Activated CD8-positive, alpha-beta memory T cell treated with anti-CD3 and anti-CD28 coated beads for 36 hours (primary cell): ENCODE measurements at regions not wholly inside any gene's neighbourhood (a gene's known extent, or its start where the extent isn't known, plus 50 kb on each side); places are given as distances from the start of the nearest gene placed in this dataset.
"Not testable (repeated sequence)": the region's sequence is repeated elsewhere in the genome, so short reads cannot be mapped to it uniquely, and the experiment has no call there.

ENCODE experiments used
- CTCF ChIA-PET: fragments of 350-600 bp; sonication (Branson Sonifier 250); formaldehyde crosslinking; loops from one replicate; lab custom pipeline; 2021; ENCODE audit warnings: antibody characterized with exemption; lab: Charles Lee
- POLR2A ChIA-PET: fragments of 350-600 bp; sonication (Branson Sonifier 250); formaldehyde crosslinking; loops from one replicate; lab custom pipeline; 2021; ENCODE audit warnings: antibody characterized with exemption; lab: Charles Lee

DNA sequence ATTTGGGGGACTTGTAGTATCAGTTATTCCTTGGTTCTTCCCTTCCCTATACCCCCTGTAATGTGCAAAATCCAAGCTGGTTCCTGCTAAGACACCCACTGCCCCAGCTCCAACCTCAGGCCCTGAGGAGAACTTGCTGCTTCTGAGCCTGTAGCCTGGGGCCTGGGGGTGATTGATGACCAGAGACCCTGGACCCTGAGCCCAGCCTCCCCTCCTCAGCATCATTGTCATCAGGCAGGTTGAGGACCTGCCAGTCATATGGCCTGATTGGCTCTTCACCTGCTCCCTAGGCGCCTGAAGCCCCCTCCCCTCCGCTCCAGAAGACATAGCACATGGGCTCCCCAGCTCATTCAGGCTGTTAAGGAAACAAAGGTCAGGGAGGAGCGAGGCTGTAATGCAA is 73.8 kb upstream of the YWHAQ start:
- POLR2A ChIA-PET = no interaction called here
- CTCF ChIA-PET = interaction anchor here (0.7 to 1.3 kb wide), 4 partner anchors 30 to 148 kb away, joined by 3 to 4 read pairs (median 3); no protein-coding TSS in a partner anchor

DNA sequence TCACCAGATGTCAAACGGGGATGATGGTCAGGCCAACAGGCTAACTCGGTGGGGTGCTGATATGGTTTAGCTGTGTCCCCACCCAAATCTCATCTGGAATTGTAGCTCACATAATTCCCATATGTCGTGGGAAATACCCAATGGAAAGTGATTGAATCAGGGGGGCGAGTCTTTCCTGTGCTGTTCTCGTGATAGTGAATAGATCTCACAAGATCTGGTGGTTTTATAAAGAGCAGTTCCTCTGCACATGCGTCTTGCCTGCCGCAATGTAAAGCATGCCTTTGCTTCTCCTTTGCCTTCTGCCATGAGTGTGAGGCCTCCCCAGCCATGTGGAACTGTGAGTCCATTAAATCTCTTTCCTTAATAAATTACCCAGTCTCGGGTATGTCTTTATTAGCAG is 74.4 kb upstream of the YWHAQ start:
- ChIA-PET POLR2A (no interaction called here), CTCF (no interaction called here)

DNA sequence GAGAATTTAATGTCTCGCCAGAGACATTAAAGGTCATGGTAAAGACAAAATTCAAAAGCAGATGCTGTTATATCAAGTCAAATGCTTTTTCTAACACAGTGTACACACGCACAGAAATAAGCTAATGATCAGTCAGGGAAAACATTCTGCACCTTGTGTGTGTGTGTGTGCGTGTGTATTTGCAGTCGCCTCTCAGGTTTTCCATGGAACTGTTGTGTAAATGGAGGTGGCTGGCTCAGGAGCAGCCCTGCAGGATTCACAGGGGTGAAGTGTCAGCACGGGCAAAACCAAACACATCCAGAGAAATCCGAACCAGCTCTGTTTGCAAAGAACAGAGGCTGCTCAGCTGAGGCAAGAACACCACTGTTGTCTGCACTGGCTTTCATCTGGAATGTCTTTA is 76.2 kb upstream of the YWHAQ start:
- ChIA-PET POLR2A (interaction anchor here (0.7 kb wide), 1 partner anchor 76 kb away, joined by 4 read pairs; the partner anchor contains the start of gene YWHAQ), CTCF (interaction anchor here (0.8 to 1.5 kb wide), 2 partner anchors 10 to 28 kb away, joined by 3 to 4 read pairs; no protein-coding TSS in a partner anchor)

DNA sequence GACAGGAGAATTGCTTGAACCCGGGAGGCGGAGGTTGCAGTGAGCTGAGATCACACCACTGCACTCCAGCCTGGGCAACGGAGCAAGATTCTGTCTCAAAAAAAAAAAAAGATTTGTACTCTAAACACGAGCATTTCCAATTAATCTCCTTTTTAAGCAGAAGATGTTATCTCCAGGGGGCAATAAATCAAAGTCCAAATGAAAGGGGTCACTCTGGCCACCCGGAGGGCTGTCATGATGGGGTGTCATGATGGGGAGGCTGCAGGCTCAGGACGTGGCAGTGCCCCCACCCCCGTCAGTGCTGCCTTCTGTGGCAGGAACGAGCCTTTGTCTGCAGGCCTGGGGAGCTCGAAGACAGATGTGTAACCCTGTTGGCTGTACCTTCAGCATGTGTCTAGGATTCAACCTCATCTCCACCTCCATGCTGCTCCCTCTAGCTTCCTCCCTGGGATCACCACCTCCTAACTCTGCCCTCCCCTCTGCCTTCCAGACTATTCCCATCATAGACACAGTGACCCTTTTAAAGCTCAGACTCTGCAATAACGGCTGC is 76.9 kb upstream of the YWHAQ start:
- ChIA-PET CTCF (interaction anchor here (0.6 to 1.3 kb wide), 3 partner anchors 9 to 54 kb away, joined by 3 read pairs; no protein-coding TSS in a partner anchor), POLR2A (interaction anchor here (0.7 kb wide), 1 partner anchor 77 kb away, joined by 4 read pairs; the partner anchor contains the start of gene YWHAQ)

DNA sequence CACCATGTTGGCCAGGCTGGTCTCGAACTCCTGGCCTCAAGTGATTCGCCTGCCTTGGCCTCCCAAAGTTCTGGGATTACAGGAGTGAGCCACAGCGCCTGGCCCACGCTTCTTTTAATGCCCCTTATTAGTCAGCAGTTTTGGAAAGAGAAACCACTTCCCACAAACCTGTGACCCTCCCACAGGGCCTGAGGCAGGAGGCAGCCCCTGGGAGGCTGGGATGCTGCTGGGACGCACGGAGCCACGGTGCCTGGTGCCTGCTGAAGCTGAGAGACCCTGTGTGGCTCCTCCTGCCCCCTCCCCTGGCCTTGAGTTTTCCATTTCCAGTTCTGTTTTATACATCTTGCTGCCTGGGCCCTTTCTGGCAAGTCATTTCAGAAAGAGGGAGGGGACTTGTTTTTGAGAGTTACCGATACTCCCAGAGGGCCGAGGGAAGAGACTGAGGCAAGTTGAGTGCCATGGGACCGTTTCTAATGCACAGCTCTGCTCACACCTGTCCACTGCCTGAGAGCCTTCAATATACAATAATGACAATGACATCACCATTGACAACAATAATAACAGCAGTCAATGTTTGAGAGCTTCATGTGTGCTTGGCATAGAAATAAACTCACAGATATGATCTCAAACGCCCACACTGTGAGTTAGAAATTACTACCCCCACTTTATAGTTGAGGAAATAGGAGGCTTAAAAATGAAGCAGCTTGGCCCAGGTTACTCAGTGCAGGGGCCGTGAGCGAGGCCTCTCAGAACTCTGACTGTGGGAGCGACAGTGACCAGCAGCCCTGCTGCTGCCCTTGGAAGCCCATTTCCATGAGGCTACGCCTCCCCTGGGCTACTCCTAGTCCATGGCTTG is 78.1 kb upstream of the YWHAQ start:
- POLR2A ChIA-PET = interaction anchor here (1.2 to 1.5 kb wide), 3 partner anchors 44 to 78 kb away, joined by 6 to 9 read pairs (median 7); partner anchors contain the start of gene YWHAQ
- CTCF ChIA-PET = interaction anchor here (0.6 to 1.4 kb wide), 7 partner anchors 10 to 213 kb away, joined by 3 to 5 read pairs (median 3); no protein-coding TSS in a partner anchor

DNA sequence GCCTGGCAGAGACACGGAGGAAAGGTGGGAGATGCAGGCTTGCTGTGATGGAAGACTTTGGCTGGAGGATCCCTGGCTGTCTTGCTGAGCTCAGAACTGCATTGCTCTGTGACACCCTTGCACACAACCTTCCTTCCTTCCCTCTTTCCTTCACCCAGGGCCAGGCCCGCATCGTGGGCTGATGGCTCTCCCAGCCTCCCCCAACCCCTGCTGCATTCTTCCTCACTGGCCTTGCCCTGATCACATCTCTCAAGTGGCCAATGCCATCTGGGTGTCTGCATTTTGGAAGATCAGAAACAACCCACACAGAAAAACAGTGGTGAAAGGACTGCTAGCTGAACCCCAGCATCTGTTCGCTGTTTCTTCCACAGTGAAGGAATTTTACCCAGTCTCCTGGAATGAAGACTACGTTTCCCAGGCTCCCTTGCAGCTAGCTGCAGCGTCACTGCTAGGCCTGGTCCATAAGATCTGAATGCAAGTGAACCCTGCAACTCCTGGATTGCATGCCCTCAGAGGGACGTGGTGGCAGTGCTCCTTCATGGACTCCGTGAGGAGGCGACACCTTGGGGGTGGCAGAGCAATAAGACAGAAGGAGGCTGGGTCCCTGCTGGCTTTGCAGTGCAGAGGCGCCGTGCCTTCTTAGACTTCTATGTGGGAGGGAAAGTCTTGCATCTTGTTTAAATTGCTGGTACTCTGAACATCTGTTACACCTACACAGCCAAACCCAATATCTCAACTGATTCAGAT is 78.9 kb upstream of the YWHAQ start:
- CTCF ChIA-PET = interaction anchor here (0.7 to 1.4 kb wide), 4 partner anchors 54 to 159 kb away, joined by 3 to 5 read pairs (median 4); no protein-coding TSS in a partner anchor
- POLR2A ChIA-PET = interaction anchor here (1.2 to 1.5 kb wide), 3 partner anchors 43 to 79 kb away, joined by 6 to 9 read pairs (median 7); partner anchors contain the start of gene YWHAQ

DNA sequence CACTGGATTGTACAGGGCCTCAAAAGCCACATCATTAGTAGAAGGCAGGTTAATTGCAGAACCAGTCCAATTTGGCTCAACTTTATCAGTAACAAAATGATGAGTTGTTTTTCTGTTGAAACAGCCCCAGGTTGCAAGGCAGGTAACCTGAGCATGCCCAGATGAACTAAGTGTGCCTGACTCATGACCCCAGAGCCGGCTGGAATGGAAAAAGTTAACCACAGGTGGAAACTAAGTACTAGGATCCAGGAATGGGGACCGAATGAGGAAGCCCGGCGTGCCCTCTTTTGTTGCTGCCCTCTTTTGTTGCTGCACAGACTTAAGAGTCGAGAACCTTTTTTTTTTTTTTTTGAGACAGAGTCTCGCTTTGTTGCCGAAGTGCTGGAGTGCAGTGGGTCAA is 79.5 kb upstream of the YWHAQ start:
- ChIA-PET POLR2A (no interaction called here), CTCF (no interaction called here)

DNA sequence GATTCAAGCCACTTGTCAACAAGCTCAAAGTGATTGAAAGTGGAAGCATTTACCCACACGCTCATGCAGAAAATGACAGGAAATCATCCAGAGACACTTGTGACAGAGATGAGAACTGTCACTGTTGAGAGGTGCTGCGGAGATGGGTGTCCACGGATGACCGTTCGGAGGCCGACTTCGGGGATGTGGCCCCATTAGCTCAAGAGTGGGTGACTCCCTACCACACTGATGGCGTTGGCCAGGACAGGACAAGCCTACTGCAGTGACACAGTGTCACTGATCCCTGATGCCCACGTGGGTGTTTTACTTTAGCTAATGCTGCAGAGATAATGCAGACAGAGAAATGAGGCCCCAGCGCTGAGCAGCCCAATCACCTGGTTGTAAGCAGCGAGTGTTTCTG is 81.5 kb upstream of the YWHAQ start:
- POLR2A ChIA-PET = interaction anchor here (0.6 to 1.0 kb wide), 5 partner anchors 9 to 157 kb away, joined by 3 to 4 read pairs (median 3); no protein-coding TSS in a partner anchor
- CTCF ChIA-PET = interaction anchor here (0.7 to 2.0 kb wide), 4 partner anchors 38 to 88 kb away, joined by 3 to 8 read pairs (median 4); no protein-coding TSS in a partner anchor

DNA sequence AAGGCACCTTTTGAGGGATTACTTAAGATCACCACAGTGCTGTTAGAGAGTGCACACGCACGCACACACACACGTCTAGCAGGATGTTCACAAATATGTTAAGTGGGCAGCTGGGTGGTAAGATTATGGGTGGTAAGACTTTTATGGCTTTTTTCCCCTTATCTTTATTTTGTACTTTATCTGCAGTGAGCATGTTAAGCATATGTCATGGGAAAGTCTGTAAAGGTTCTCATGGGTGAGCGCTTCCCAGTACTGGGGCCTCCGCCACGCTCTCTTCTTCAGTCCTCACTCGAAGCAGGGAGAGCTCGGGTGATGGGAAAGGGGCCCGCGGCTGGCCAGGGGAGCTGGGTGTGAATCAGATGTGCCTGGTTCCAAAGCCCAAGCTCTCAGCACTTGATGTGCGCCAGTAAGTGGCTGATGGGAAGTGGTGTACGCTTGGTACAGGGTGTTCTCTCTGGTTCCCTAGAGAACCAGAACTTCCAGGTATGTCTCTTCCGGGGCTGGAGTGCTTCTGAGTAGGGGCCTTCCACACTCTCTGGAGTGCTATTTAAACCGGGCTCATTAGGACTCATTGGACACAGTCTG is 83.9 kb upstream of the YWHAQ start:
- ChIA-PET CTCF (interaction anchor here (1.1 to 1.2 kb wide), 2 partner anchors 35 to 159 kb away, joined by 3 read pairs; partner anchors contain the start of gene ADAM17), POLR2A (no interaction called here)

DNA sequence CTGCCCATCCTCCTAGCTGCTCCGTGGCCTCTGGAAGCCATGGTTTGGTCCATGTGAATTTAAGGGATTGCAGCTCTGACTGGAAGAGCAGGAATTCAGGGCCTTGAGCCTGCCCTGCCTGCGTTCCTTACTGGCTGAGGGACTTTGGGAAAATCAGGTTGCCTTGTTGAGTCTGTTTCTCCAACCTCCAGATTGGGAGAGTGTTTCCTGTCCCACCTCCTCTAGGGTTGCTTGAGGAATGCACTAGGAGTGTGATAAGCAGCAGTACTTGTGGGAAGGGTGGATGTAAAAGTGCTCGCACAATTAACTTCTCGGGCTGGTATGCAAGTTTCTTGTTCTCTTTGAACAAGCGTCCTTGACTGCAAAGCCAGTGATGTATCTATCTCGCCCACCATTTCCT is 84.4 kb upstream of the YWHAQ start:
- ChIA-PET CTCF (interaction anchor here (1.1 kb wide), 1 partner anchor 34 kb away, joined by 3 read pairs; no protein-coding TSS in a partner anchor), POLR2A (no interaction called here)

DNA sequence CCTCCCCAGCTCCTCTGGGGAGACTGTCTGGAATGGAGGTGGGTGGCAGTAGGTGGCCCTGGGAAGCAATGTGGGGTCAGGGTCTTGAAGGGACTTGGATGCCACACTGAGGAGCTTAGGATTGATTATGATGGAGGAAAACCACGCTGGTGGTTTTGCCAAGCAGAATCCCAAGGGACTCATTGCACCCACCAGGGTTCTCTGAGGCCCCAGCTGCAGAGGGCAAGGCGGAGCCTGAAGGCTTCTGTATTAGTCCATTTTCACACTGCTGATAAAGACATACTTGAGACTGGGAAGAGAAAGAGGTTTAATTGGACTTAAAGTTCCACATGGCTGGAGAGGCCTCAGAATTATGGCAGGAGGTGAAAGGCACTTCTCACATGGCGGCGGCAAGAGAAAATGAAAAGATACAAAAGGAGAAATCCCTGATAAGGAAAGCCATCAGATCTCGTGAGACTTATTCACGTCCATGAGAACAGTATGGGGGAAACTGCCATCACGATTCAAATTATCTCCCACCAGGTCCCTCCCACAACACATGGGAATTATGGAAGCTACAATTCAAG is 87.2 kb upstream of the YWHAQ start:
- ChIA-PET CTCF (interaction anchor here (1.1 kb wide), 1 partner anchor 9 kb away, joined by 3 read pairs; no protein-coding TSS in a partner anchor), POLR2A (interaction anchor here (0.6 kb wide), 1 partner anchor 94 kb away, joined by 3 read pairs; no protein-coding TSS in a partner anchor)

DNA sequence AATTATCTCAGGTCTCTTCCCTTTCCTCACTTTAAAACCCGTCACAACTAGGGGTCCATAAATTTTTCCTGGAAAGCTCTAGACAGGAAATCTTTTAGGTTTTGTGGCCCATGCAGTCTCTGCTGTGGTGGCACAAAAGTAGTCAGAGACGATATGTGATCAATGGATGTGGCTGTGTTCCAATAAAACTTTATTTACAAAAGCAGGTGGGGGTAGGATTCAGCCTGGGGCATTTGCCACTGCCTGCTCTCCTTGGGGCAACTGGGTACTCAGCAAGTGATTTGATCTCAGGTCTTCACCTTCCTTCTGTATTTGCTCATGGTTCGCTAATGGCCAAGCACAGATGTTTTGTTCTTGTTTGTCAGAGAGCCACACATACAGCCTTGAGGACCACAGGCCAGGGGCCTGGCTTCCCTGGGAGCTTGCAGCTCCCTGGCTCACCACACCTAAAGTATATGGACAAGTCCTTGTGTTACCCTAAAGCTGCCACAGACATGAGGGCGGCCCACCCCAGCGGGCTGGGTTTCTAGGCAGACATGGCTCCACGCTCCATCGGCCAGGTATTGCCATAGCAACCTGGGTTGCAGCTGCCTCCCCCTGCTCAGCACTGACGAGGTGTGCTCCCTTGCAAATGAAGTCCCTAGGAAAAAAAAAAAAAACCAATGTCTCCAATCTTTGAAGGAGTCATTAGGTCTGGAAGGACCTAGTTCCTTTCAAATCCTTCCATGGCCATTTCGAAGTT is 89.7 kb upstream of the YWHAQ start:
- ChIA-PET CTCF (interaction anchor here (0.6 kb wide), 1 partner anchor 117 kb away, joined by 3 read pairs; no protein-coding TSS in a partner anchor), POLR2A (no interaction called here)

DNA sequence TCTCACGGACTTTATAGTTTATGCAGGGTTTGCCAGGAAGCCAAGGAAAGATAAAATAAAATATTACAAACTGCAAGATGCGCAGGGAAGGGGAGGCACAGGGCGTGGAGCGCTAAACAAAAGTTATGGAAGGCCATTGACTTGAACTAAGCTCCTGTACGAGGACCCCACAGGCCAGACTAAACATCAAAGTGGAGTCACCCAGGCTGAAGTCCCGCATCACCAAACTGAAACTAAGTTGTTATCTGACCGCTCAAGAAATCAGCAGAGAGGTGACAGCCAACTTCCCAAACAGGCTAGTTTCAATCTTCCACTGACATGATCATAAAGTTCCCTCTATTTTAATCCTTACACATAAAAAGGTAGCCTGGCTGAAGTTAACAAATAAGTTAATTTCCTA is 90.5 kb upstream of the YWHAQ start:
- POLR2A ChIA-PET = no interaction called here
- CTCF ChIA-PET = interaction anchor here (0.6 kb wide), 1 partner anchor 116 kb away, joined by 3 read pairs; no protein-coding TSS in a partner anchor

DNA sequence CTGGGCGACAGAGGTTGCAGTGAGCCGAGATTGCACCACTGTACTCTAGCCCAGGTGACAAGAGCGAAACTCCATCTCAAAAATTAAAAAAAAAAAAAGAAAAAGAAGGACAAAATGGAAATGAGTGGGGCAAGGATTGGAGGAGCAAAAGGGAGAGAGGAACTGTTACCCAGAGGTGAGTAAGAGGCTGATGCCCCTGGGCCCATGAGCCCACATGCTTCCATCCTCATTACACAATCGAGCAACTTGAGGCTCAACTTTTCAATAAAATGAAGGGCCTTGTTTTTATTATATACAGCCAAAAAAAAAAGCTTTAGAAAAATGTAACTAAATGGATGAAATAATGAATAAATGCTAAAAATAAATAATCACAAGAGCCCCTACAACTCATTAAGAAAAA is 91.7 kb upstream of the YWHAQ start:
- ChIA-PET POLR2A (no interaction called here), CTCF (no interaction called here)

DNA sequence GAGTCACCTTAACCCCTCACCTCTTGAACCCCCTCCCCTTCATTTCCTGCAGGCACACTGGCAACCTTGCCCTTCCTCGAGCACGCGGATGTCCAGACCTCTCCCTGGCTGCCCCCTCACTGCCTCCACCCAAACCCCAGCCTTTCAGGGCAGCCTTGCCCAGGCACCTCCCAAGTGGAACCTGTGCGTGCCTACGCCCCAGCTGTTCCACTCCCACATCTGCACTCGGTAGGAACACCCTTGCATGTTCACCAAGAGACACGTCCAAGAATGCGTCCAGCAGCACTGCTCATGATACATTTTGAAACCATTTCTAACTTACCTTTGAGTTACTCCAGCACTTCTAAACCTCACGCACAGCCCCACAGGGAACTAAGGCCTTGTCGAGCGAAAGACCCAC is 93.8 kb upstream of the YWHAQ start:
- CTCF ChIA-PET = interaction anchor here (1.5 kb wide), 1 partner anchor 10 kb away, joined by 3 read pairs; no protein-coding TSS in a partner anchor
- POLR2A ChIA-PET = interaction anchor here (0.6 kb wide), 1 partner anchor 14 kb away, joined by 4 read pairs; no protein-coding TSS in a partner anchor

DNA sequence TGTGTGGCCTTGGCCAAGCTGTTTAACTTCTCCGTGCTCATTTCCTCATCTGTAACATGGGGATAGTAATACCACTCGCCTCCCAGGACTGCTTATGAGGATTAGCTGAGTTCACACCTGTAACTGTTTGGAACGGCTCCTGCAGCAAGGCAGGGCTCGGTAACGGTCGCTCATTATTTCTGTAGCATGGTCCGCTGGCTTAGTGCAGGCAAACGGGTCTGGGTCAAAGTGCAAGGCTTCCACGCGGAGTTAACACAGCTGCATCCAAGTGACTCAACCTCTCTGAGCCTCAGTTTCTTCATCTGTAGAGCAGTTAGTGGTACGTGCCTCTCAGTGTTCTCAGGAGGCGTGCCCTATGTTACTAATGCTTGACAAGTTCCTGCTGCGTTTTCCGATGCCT is 94.3 kb upstream of the YWHAQ start:
- ChIA-PET CTCF (interaction anchor here (1.5 kb wide), 1 partner anchor 10 kb away, joined by 3 read pairs; no protein-coding TSS in a partner anchor), POLR2A (no interaction called here)

DNA sequence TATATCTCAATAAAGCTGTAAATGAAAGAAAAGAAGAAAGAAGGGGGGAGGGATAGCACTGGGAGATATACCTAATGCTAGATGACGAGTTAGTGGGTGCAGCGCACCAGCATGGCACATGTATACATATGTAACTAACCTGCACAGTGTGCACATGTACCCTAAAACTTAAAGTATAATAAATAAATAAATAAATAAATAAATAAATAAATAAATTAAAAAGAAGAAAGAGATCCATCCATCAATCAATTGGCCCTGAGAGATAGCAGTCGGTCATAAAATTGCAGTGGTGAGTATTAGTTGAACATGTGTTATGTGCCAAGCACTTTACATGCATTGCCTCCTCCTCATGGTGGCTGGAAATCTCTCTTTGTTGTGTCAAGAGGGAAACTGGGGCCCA is 95.2 kb upstream of the YWHAQ start:
- CTCF ChIA-PET = interaction anchor here (1.5 kb wide), 1 partner anchor 9 kb away, joined by 3 read pairs; no protein-coding TSS in a partner anchor
- POLR2A ChIA-PET = not testable (repeated sequence)
